ENCODE measurements at regions not wholly inside any gene's neighbourhood (a gene's known extent, or its start where the extent isn't known, plus 50 kb on each side); places are given as distances from the start of the nearest gene placed in this dataset.
A peak's percentile ranks its signal among the peaks of the same experiment; 100 is the strongest.

GRCh38 chr14:83287300-83287699 lies 1753.6 kb upstream of the SEL1L start:
- H3K27ac Mint-ChIP-seq, result no peak overlapping the region
- no peaks in the 10 kb centered on the region for H3K4me1 Mint-ChIP-seq
- H3K9me3 Mint-ChIP-seq, result no peaks in the 10 kb centered on the region
- H3K36me3 Mint-ChIP-seq, result no peaks in the 10 kb centered on the region
- no peak for ATAC-seq
- TF ChIP-seq TEAD1 (CRISPR knock-in tag; IDR thresholded peaks at IDR 0.05), result no peak
- TF ChIP-seq OVOL2 (CRISPR knock-in tag; IDR thresholded peaks at IDR 0.05; ENCODE audit: borderline replicate concordance), result no peak
- TF ChIP-seq NR1H2 (CRISPR knock-in tag; IDR thresholded peaks at IDR 0.05), result no peak
- no peak for TF ChIP-seq MYBL2 (CRISPR knock-in tag; IDR thresholded peaks at IDR 0.05)
- no peak overlapping the region for H3K4me3 Mint-ChIP-seq
- POLR2A ChIA-PET, result no interaction called here
- CTCF ChIA-PET, result no interaction called here
- no peaks in the 10 kb centered on the region for H3K27me3 Mint-ChIP-seq (ENCODE audit: low read depth)
- no peak for DNase-seq (ENCODE audit: low spot score)

DNA sequence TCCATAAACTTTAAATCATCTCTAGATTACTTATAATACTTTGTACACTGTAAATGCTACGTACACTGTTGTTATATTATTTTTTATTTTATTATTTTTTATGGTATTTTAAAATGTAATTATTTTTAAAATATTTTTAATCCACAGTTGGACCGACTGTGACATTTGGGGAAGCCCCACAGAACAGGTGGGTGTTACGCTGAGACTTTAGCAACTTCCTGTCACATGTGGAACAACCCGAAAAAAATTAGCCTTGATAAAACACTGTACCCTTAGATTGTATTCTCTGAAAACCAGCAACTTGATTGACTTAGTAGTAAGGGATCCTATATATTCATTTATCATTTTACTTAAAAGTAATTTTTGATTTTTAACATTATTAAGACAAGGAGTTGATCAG lies 1755.7 kb upstream of the SEL1L start:
- TF ChIP-seq ATF2 (CRISPR knock-in tag; IDR thresholded peaks at IDR 0.05; ENCODE audit: borderline replicate concordance, low read depth) (no peak), TCF7 (CRISPR knock-in tag; IDR thresholded peaks at IDR 0.05; ENCODE audit: low read depth) (no peak), FOXK1 (CRISPR knock-in tag; IDR thresholded peaks at IDR 0.05) (no peak), PRRX2 (CRISPR knock-in tag; IDR thresholded peaks at IDR 0.05) (no peak), HMGA2 (CRISPR knock-in tag; IDR thresholded peaks at IDR 0.05) (peak; percentile 46; the same call in 1 of the 2 replicates), ARID4B (CRISPR knock-in tag; IDR thresholded peaks at IDR 0.05; ENCODE audit: borderline replicate concordance) (no peak), NR2C2 (CRISPR knock-in tag; IDR thresholded peaks at IDR 0.05) (no peak)
- TF ChIP-seq, protein P1, sequence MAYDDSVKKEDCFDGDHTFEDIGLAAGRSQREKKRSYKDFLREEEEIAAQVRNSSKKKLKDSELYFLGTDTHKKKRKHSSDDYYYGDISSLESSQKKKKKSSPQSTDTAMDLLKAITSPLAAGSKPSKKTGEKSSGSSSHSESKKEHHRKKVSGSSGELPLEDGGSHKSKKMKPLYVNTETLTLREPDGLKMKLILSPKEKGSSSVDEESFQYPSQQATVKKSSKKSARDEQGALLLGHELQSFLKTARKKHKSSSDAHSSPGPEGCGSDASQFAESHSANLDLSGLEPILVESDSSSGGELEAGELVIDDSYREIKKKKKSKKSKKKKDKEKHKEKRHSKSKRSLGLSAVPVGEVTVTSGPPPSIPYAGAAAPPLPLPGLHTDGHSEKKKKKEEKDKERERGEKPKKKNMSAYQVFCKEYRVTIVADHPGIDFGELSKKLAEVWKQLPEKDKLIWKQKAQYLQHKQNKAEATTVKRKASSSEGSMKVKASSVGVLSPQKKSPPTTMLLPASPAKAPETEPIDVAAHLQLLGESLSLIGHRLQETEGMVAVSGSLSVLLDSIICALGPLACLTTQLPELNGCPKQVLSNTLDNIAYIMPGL (CRISPR knock-in tag; IDR thresholded peaks at IDR 0.05), result no peak
- no peak overlapping the region for H3K27ac Mint-ChIP-seq
- H3K4me1 Mint-ChIP-seq, result no peaks in the 10 kb centered on the region
- no peak overlapping the region for H3K4me3 Mint-ChIP-seq
- no peaks in the 10 kb centered on the region for H3K36me3 Mint-ChIP-seq
- DNase-seq (ENCODE audit: low spot score) (no peak), ATAC-seq (no peak)
- no peaks in the 10 kb centered on the region for H3K9me3 Mint-ChIP-seq
- ChIA-PET POLR2A (no interaction called here), CTCF (no interaction called here)
- H3K27me3 Mint-ChIP-seq (ENCODE audit: low read depth), result no peaks in the 10 kb centered on the region

DNA sequence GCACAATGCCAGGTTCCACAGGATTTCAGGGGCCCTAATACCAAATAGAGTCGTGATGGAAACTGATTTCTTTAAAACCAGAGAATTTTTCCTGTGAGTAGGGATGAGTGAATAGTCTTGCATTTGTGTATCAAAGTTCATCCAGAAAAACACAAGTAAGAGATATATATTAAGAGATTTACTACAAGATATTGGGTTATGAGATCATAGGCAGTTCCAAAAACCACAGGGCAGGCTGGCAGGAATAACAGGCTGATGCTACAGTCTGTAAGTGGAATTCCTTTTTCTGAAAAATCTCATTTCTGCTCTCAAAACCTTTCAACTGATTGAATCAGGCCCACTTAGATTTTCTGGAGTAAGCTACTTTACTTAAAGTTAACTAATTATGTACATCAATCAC lies 1756.2 kb upstream of the SEL1L start:
- H3K27me3 Mint-ChIP-seq (ENCODE audit: low read depth), result no peaks in the 10 kb centered on the region
- CTCF ChIA-PET, result no interaction called here
- H3K9me3 Mint-ChIP-seq, result no peaks in the 10 kb centered on the region
- no peak for TF ChIP-seq RELA (CRISPR knock-in tag; IDR thresholded peaks at IDR 0.05; ENCODE audit: borderline replicate concordance)
- no peak for TF ChIP-seq JUN (CRISPR knock-in tag; IDR thresholded peaks at IDR 0.05)
- TF ChIP-seq HMGA2 (CRISPR knock-in tag; IDR thresholded peaks at IDR 0.05), result no peak
- TF ChIP-seq ZNF121 (CRISPR knock-in tag; IDR thresholded peaks at IDR 0.05), result no peak
- no peak for TF ChIP-seq SOX15 (CRISPR knock-in tag; IDR thresholded peaks at IDR 0.05)
- TF ChIP-seq STAT6 (CRISPR knock-in tag; conservative IDR thresholded peaks at IDR 0.05; ENCODE audit: low read depth), result no peak
- no peak for TF ChIP-seq ZNF138 (CRISPR knock-in tag; conservative IDR thresholded peaks at IDR 0.05)
- no peak for TF ChIP-seq USF1 (CRISPR knock-in tag; IDR thresholded peaks at IDR 0.05)
- no peak for TF ChIP-seq EMX1 (CRISPR knock-in tag; IDR thresholded peaks at IDR 0.05)
- TF ChIP-seq NFE2L1 (CRISPR knock-in tag; IDR thresholded peaks at IDR 0.05), result no peak
- no peak for TF ChIP-seq E2F4 (CRISPR knock-in tag; IDR thresholded peaks at IDR 0.05; ENCODE audit: borderline replicate concordance, low read depth)
- no peak for TF ChIP-seq ZNF671 (CRISPR knock-in tag; IDR thresholded peaks at IDR 0.05)

More for the DNA sequence above, 1756.2 kb upstream of the SEL1L start:
- H3K36me3 Mint-ChIP-seq, result no peaks in the 10 kb centered on the region
- ATAC-seq (no peak), DNase-seq (ENCODE audit: low spot score) (no peak)
- POLR2A ChIA-PET, result no interaction called here
- H3K4me1 Mint-ChIP-seq, result no peaks in the 10 kb centered on the region
- no peak overlapping the region for H3K4me3 Mint-ChIP-seq
- H3K27ac Mint-ChIP-seq, result no peak overlapping the region

All from WTC11 (cell line).